ENCODE measurements at regions not wholly inside any gene's neighbourhood (a gene's known extent, or its start where the extent isn't known, plus 50 kb on each side); places are given as distances from the start of the nearest gene placed in this dataset.

DNA sequence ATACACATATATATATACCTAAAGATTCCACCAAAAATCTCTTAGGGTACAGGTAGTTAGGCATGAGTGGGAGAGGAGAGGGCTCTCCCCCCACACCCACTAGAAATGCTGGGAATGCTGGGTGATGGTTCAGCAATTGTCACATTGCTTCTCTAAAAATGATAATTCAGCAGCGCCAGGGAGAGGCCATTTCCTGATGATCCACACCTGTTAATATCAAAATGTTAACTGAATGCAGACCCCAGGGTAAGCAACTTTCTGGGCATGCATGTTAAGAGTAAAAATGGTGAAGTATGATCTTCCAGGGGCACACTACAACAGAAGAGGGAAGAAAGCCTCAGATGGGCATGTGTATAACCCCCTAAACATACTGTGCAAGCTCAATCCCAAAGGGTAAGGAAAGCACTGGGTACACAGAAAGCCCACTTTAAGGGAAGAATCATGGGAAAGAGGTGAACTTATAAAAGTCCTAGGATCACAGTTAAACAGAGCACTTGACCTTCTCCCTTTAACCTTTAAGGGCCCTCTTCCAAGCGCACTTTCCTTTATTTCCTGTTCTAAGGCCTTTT, 67.6 kb upstream of the GNAZ start:
- DNase-seq (ENCODE audit: low spot score), result no peak
- intact Hi-C loops (cut with micrococcal nuclease; ENCODE audit: unreplicated experiment), result no loop called here
- POLR2A ChIA-PET (ENCODE audit: low non-redundant PET), result no interaction called here
- no peaks in the 10 kb centered on the region for H3K27me3 ChIP-seq (replicated peaks; ENCODE audit: insufficient read depth, low read depth, low read length, poor library complexity)
- H3K36me3 ChIP-seq (ENCODE audit: insufficient read depth, low read length, poor library complexity, severe bottlenecking), result no peaks in the 10 kb centered on the region
- no peak overlapping the region for H3K27ac ChIP-seq (ENCODE audit: low read depth, low read length, poor library complexity, severe bottlenecking)
- no TSS peak for BruUV-seq (replicated peaks)
- CTCF ChIA-PET, result no interaction called here
- peaks cover 6% of the 10 kb centered on the region for H3K9me3 ChIP-seq (ENCODE audit: low read depth, low read length, poor library complexity, severe bottlenecking)
- H3K4me3 ChIP-seq (ENCODE audit: low read depth, low read length, poor library complexity, severe bottlenecking), result no peak overlapping the region
- H3K4me1 ChIP-seq (ENCODE audit: insufficient read depth, low read length, poor library complexity, severe bottlenecking), result no peaks in the 10 kb centered on the region
- TF ChIP-seq CTCF (conservative IDR thresholded peaks at IDR 0.05; ENCODE audit: low read depth, low read length), result no peak
- TF ChIP-seq EZH2 (IDR thresholded peaks at IDR 0.05; ENCODE audit: borderline replicate concordance, low read depth, low read length, poor library complexity, severe bottlenecking), result no peak

DNA sequence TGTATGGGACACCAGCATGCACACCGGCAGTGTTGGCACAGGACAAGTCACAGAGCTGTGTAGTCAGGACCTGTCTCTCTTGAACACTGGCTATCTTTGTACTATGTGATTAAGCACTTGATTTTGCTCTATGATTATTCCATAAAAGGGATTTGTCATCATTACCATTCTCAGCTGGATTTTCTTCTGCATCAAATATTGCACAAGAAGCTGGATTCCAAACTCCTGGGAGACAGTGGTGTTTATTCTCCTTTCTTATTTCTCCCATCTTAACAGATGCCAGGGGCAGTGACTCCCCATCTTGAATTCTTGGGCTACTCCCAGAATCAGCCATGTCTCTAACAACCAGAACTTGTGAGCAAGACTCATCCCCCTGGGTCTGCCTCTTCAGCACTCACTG, 62.5 kb upstream of the GNAZ start:
- H3K36me3 ChIP-seq (ENCODE audit: insufficient read depth, low read length, poor library complexity, severe bottlenecking), result no peaks in the 10 kb centered on the region
- ChIA-PET POLR2A (ENCODE audit: low non-redundant PET) (no interaction called here), CTCF (no interaction called here)

DNA sequence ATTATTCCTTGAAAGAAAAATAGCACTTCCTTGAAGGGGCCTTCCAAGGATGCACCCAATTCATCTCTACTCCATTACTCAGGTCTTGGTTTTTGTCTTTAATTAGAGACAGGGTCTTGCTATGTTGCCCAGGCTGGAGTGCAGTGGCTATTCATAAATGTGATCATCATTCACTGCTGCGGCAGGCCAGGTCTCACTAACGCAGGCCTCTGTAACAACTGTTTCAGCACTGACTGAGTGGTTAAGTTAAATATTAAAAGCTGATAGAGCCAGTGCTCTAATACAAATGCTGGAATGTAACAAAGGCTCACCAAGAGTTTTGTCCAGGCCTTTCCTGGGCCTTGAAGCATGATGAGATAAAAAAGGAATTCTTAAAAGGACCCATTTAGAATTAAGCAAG, 61.4 kb upstream of the GNAZ start:
- Histone ChIP-seq H3K9me3 (ENCODE audit: low read depth, low read length, poor library complexity, severe bottlenecking) (no peaks in the 10 kb centered on the region), H3K27me3 (replicated peaks; ENCODE audit: insufficient read depth, low read depth, low read length, poor library complexity) (no peaks in the 10 kb centered on the region), H3K27ac (ENCODE audit: low read depth, low read length, poor library complexity, severe bottlenecking) (no peak overlapping the region), H3K4me1 (ENCODE audit: insufficient read depth, low read length, poor library complexity, severe bottlenecking) (no peaks in the 10 kb centered on the region), H3K36me3 (ENCODE audit: insufficient read depth, low read length, poor library complexity, severe bottlenecking) (no peaks in the 10 kb centered on the region), H3K4me3 (ENCODE audit: low read depth, low read length, poor library complexity, severe bottlenecking) (no peak overlapping the region)
- ChIA-PET POLR2A (ENCODE audit: low non-redundant PET) (no interaction called here), CTCF (no interaction called here)
- intact Hi-C loops (cut with micrococcal nuclease; ENCODE audit: unreplicated experiment), result no loop called here
- BruUV-seq (replicated peaks), result no TSS peak
- TF ChIP-seq CTCF (conservative IDR thresholded peaks at IDR 0.05; ENCODE audit: low read depth, low read length) (no peak), EZH2 (IDR thresholded peaks at IDR 0.05; ENCODE audit: borderline replicate concordance, low read depth, low read length, poor library complexity, severe bottlenecking) (no peak)
- no peak for DNase-seq (ENCODE audit: low spot score)

More for the DNA sequence above, 62.5 kb upstream of the GNAZ start:
- TF ChIP-seq CTCF (conservative IDR thresholded peaks at IDR 0.05; ENCODE audit: low read depth, low read length) (no peak), EZH2 (IDR thresholded peaks at IDR 0.05; ENCODE audit: borderline replicate concordance, low read depth, low read length, poor library complexity, severe bottlenecking) (no peak)
- no peaks in the 10 kb centered on the region for H3K27me3 ChIP-seq (replicated peaks; ENCODE audit: insufficient read depth, low read depth, low read length, poor library complexity)
- H3K9me3 ChIP-seq (ENCODE audit: low read depth, low read length, poor library complexity, severe bottlenecking), result no peaks in the 10 kb centered on the region
- BruUV-seq (replicated peaks), result no TSS peak
- H3K27ac ChIP-seq (ENCODE audit: low read depth, low read length, poor library complexity, severe bottlenecking), result no peak overlapping the region
- DNase-seq (ENCODE audit: low spot score), result no peak
- intact Hi-C loops (cut with micrococcal nuclease; ENCODE audit: unreplicated experiment), result no loop called here
- no peak overlapping the region for H3K4me3 ChIP-seq (ENCODE audit: low read depth, low read length, poor library complexity, severe bottlenecking)
- H3K4me1 ChIP-seq (ENCODE audit: insufficient read depth, low read length, poor library complexity, severe bottlenecking), result no peaks in the 10 kb centered on the region
